ENCODE measurements at regions not wholly inside any gene's neighbourhood (a gene's known extent, or its start where the extent isn't known, plus 50 kb on each side); places are given as distances from the start of the nearest gene placed in this dataset.

DNA sequence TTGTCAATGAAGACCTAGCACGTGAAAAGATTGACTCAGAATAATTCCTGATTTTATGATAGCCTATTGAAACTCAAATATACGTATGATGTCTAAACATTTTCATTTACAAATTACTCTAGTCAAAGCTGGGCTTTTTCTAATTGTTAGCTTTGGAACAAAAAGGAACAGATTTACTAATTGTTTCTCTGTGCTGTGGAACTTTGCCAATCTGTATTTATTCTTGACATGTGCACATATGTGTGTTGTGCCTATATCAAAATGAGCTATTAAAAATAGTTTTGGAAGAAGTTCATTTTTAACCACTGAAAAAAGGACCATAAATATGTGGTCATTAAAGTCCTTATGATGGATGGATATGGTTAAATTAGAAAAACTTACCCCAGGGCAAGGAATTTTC lies 85.4 kb upstream of the PACRGL start:
- Histone ChIP-seq H2BK15ac (ENCODE audit: low read depth, low read length) (no peak overlapping the region), H3K27ac (ENCODE audit: insufficient read length, low read depth, low read length) (no peak overlapping the region), H3K4me1 (ENCODE audit: insufficient read depth, low read length) (no peaks in the 10 kb centered on the region; the same call in 1 of the 2 replicates), H4K91ac (ENCODE audit: insufficient read length, low read depth, low read length) (no peak overlapping the region), H3K79me2 (ENCODE audit: insufficient read depth, low read length) (no peaks in the 10 kb centered on the region), H2BK5ac (ENCODE audit: insufficient read length, low read length) (no peak overlapping the region), H2BK120ac (ENCODE audit: low read depth, low read length, poor library complexity, severe bottlenecking) (no peak overlapping the region), H3K9me3 (ENCODE audit: control insufficient read depth, low read depth, low read length) (no peaks in the 10 kb centered on the region), H3K18ac (ENCODE audit: insufficient read length, low read depth, low read length) (no peak overlapping the region), H3K23ac (ENCODE audit: insufficient read length, low read depth, low read length) (no peak overlapping the region), H3K9ac (ENCODE audit: extremely low read depth, insufficient read length, low read length) (no peak overlapping the region), H3T11ph (ENCODE audit: low read length) (no peak overlapping the region), H4K5ac (ENCODE audit: insufficient read length, low read depth, low read length) (no peak overlapping the region), H3K79me1 (ENCODE audit: insufficient read depth, low read depth, low read length, poor library complexity, severe bottlenecking) (no peaks in the 10 kb centered on the region), H3K4me2 (ENCODE audit: insufficient read depth, insufficient read length, low read length) (no peak overlapping the region), H2AFZ (ENCODE audit: low read length) (no peak overlapping the region), H3K14ac (ENCODE audit: insufficient read depth, low read length) (no peak overlapping the region), H3K23me2 (ENCODE audit: insufficient read length, low read depth, low read length, poor library complexity, severe bottlenecking) (no peaks in the 10 kb centered on the region), H3K56ac (ENCODE audit: insufficient read length, low read depth, low read length) (no peak overlapping the region), H3K4ac (ENCODE audit: low read depth, low read length) (no peak overlapping the region), H3K27me3 (ENCODE audit: insufficient read depth, low read length) (no peaks in the 10 kb centered on the region; the same call in 1 of the 2 replicates), H4K20me1 (ENCODE audit: control insufficient read depth, insufficient read depth, insufficient read length) (no peaks in the 10 kb centered on the region), H4K8ac (replicated peaks; ENCODE audit: insufficient read length, low read depth, low read length) (no peak overlapping the region), H2BK12ac (ENCODE audit: insufficient read length, low read depth, low read length) (no peak overlapping the region), H2BK20ac (ENCODE audit: low read depth, low read length, poor library complexity, severe bottlenecking) (no peak overlapping the region), H2AK5ac (ENCODE audit: insufficient read length, low read length) (no peak overlapping the region)
- Mint-ChIP-seq H3K4me1 (peaks cover 18 to 21% of the 10 kb centered on the region in 2 experiments), H3K27me3 (ENCODE audit: low read depth) (peaks cover 3% of the 10 kb centered on the region; the same call in 1 of the 2 replicates), H3K9me3 (no peaks in the 10 kb centered on the region), H3K36me3 (ENCODE audit: insufficient read depth in 1 of 3, low read depth in 3 of 3) (no peaks in the 10 kb centered on the region; a peak in 1 of 7 replicates), H3K27ac (no peak overlapping the region), H3K4me3 (no peak overlapping the region)
- DNase-seq, result no peak
- no peak for TF ChIP-seq CTCF (conservative IDR thresholded peaks at IDR 0.05)
- no CpG with 5 or more reads among the region's 2 CpGs for WGBS (ENCODE audit: extremely low coverage, insufficient read length, low lambda C conversion rate)
